ENCODE measurements at regions not wholly inside any gene's neighbourhood (a gene's known extent, or its start where the extent isn't known, plus 50 kb on each side); places are given as distances from the start of the nearest gene placed in this dataset.
"Not testable (repeated sequence)": the region's sequence is repeated elsewhere in the genome, so short reads cannot be mapped to it uniquely, and the experiment has no call there.

DNA sequence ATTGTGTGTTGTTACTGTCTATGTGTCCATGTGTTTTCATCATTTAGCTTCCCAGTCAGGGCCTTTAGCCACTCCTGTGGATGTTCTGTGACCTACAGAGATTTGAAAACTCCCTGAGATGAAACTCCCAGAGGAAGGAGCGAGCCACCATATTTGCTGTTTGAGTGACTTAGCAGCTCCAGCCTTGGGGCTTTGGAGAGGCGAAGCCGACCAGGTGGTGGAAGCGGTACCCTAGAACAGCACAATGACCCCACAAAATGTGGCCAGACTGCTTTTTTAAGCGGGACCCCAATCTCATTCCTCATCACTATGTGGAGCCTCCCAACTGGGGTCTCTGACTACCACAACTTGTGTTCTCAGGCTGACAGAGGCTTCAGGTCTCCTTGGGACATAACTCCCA, 323.9 kb upstream of the KCND2 start:
- H3K4me3 Mint-ChIP-seq = no peak overlapping the region
- POLR2A ChIA-PET = no interaction called here
- TF ChIP-seq, protein P1, sequence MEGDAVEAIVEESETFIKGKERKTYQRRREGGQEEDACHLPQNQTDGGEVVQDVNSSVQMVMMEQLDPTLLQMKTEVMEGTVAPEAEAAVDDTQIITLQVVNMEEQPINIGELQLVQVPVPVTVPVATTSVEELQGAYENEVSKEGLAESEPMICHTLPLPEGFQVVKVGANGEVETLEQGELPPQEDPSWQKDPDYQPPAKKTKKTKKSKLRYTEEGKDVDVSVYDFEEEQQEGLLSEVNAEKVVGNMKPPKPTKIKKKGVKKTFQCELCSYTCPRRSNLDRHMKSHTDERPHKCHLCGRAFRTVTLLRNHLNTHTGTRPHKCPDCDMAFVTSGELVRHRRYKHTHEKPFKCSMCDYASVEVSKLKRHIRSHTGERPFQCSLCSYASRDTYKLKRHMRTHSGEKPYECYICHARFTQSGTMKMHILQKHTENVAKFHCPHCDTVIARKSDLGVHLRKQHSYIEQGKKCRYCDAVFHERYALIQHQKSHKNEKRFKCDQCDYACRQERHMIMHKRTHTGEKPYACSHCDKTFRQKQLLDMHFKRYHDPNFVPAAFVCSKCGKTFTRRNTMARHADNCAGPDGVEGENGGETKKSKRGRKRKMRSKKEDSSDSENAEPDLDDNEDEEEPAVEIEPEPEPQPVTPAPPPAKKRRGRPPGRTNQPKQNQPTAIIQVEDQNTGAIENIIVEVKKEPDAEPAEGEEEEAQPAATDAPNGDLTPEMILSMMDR (IDR thresholded peaks at IDR 0.05) = no peak
- no peaks in the 10 kb centered on the region for H3K27me3 Mint-ChIP-seq
- ATAC-seq (ENCODE audit: low read depth) = no peak
- H3K36me3 Mint-ChIP-seq (ENCODE audit: low read depth) = no peaks in the 10 kb centered on the region
- H3K27ac Mint-ChIP-seq = no peak overlapping the region
- H3K4me1 Mint-ChIP-seq = no peaks in the 10 kb centered on the region
- H3K9me3 Mint-ChIP-seq = peaks cover 5% of the 10 kb centered on the region
- intact Hi-C loops (cut with micrococcal nuclease) = no loop called here
- DNase-seq = no peak
- CTCF ChIA-PET = no interaction called here

DNA sequence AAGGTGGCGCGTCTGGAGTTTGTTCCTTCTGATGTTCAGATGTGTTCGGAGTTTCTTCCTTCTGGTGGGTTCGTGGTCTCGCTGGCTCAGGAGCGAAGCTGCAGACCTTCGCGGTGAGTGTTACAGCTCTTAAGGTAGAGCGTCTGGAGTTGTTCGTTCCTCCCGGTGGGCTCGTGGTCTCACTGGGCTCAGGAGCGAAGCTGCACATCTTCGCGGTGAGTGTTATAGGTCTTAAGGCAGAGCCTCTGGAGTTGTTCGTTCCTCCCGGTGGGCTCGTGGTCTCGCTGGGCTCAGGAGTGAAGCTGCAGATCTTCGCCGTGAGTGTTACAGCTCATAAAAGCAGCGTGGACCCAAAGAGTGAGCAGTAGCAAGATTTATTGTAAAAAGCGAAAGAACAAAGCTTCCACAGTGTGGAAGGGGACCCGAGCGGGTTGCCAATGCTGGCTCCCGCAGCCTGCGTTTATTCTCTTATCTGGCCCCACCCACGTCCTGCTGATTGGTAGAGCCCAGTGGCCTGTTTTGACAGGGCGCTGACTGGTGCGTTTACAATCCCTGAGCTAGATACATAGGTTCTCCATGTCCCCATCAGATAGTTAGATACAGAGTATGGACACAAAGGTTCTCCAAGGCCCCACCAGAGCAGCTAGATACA, 322.5 kb upstream of the KCND2 start:
- H3K27me3 Mint-ChIP-seq, CTCF ChIA-PET: not testable (repeated sequence)

DNA sequence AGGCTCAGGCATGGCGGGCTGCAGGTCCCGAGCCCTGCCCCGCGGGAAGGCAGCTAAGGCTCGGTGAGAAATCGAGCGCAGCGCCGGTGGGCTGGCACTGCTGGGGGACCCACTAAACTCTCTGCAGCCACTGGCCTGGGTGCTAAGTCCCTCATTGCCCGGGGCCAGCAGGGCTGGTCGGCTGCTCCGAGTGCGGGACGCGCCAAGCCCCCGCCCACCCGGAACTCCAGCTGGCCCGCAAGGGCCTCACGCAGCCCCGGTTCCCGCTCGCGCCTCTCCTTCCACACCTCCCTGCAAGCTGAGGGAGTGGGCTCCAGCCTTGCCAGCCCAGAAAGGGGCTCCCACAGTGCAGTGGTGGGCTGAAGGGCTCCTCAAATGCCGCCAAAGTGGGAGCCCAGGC, 321.4 kb upstream of the KCND2 start:
- ATAC-seq (ENCODE audit: low read depth); POLR2A ChIA-PET; CTCF ChIA-PET: not testable (repeated sequence)

More for the DNA sequence above, 322.5 kb upstream of the KCND2 start:
- DNase-seq; ATAC-seq (ENCODE audit: low read depth); H3K27ac Mint-ChIP-seq; H3K36me3 Mint-ChIP-seq (ENCODE audit: low read depth); intact Hi-C loops (cut with micrococcal nuclease); H3K4me3 Mint-ChIP-seq; H3K9me3 Mint-ChIP-seq; POLR2A ChIA-PET; H3K4me1 Mint-ChIP-seq: not testable (repeated sequence)

DNA sequence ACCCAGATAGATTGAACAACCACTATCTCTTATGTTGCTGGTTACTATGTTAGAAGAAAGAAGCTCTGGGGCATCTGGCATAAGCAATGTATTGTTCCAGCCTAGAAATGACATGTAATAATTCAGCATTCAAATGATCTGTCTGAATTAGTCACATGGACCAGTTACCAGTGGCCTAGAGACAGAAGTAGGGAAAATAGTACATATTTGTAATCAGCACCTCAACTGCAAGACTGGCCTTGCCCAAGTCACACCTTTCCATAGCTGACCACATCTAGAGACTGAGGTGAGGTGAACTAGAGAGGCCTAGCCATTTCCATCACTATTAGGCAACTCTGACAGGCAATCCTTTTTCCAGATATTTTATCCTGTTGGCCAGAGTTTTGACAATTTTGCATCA, 315.6 kb upstream of the KCND2 start:
- peaks cover 3% of the 10 kb centered on the region for H3K9me3 Mint-ChIP-seq
- no peak overlapping the region for H3K27ac Mint-ChIP-seq
- no peaks in the 10 kb centered on the region for H3K4me1 Mint-ChIP-seq
- no peaks in the 10 kb centered on the region for H3K27me3 Mint-ChIP-seq
- no peak for DNase-seq
- ChIA-PET CTCF (no interaction called here), POLR2A (no interaction called here)
- intact Hi-C loops (cut with micrococcal nuclease) = no loop called here
- no peak overlapping the region for H3K4me3 Mint-ChIP-seq
- ATAC-seq (ENCODE audit: low read depth) = no peak
- TF ChIP-seq, protein P1 (IDR thresholded peaks at IDR 0.05) = no peak
- H3K36me3 Mint-ChIP-seq (ENCODE audit: low read depth) = no peaks in the 10 kb centered on the region

More for the DNA sequence above, 321.4 kb upstream of the KCND2 start:
- H3K27me3 Mint-ChIP-seq; H3K9me3 Mint-ChIP-seq; H3K4me1 Mint-ChIP-seq; H3K36me3 Mint-ChIP-seq (ENCODE audit: low read depth); H3K27ac Mint-ChIP-seq; intact Hi-C loops (cut with micrococcal nuclease); H3K4me3 Mint-ChIP-seq; DNase-seq: not testable (repeated sequence)

DNA sequence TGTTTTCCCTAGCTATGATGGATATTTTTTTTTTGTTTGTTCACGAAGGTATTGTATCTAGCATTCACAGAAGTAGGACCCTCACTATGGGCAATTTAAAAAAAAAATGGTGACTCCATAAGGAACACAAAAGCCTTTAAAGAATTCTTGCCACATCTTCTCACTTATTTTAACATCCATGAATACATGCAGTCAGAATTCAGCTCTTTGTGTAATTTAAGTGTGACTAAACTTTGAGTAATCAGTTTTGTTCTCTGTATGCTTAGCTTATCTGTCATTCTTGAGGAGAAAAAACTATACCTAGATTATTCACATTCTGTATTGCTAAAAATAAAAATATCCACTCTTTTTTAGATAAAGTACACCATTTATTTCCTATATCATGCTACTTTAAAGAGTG, 313.2 kb upstream of the KCND2 start:
- DNase-seq (no peak), ATAC-seq (ENCODE audit: low read depth) (no peak)
- H3K27ac Mint-ChIP-seq = no peak overlapping the region
- H3K4me1 Mint-ChIP-seq = no peaks in the 10 kb centered on the region
- ChIA-PET POLR2A (no interaction called here), CTCF (no interaction called here)
- intact Hi-C loops (cut with micrococcal nuclease) = no loop called here
- peaks cover 3% of the 10 kb centered on the region for H3K9me3 Mint-ChIP-seq
- TF ChIP-seq, protein P1 (IDR thresholded peaks at IDR 0.05) = no peak
- H3K27me3 Mint-ChIP-seq = no peaks in the 10 kb centered on the region
- H3K4me3 Mint-ChIP-seq = no peak overlapping the region
- no peaks in the 10 kb centered on the region for H3K36me3 Mint-ChIP-seq (ENCODE audit: low read depth)

DNA sequence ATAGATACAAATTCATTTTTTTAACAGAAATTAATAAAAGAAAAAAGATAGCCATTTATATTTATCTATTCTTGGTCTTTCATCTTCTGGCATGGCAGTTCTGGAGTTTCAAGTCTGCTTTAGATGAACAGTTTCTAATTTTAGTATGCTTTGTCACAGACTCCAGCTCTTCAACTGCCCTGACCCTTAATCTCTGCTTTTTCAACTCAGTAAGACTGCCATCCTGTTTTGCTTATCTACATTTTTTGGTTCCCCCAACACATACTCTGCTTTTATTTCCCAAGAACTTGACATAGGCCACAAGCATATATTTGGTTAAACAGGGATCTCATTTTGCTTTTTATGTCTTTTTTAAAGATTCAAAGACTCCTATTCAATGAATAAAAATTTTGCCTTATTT, 309.3 kb upstream of the KCND2 start:
- TF ChIP-seq, protein P1 (IDR thresholded peaks at IDR 0.05) = no peak
- H3K27me3 Mint-ChIP-seq = no peaks in the 10 kb centered on the region
- H3K4me1 Mint-ChIP-seq = no peaks in the 10 kb centered on the region
- H3K9me3 Mint-ChIP-seq = no peaks in the 10 kb centered on the region
- DNase-seq (no peak), ATAC-seq (ENCODE audit: low read depth) (no peak)
- intact Hi-C loops (cut with micrococcal nuclease) = no loop called here
- CTCF ChIA-PET = no interaction called here
- H3K27ac Mint-ChIP-seq = no peak overlapping the region
- H3K36me3 Mint-ChIP-seq (ENCODE audit: low read depth) = no peaks in the 10 kb centered on the region
- POLR2A ChIA-PET = no interaction called here
- no peak overlapping the region for H3K4me3 Mint-ChIP-seq
